Amniotic stem cell (primary cell): ENCODE measurements at regions not wholly inside any gene's neighbourhood (a gene's known extent, or its start where the extent isn't known, plus 50 kb on each side); places are given as distances from the start of the nearest gene placed in this dataset.
"Not testable (repeated sequence)": the region's sequence is repeated elsewhere in the genome, so short reads cannot be mapped to it uniquely, and the experiment has no call there.

Experiments used
- DNase-seq: peaks from one replicate; lab custom pipeline; 2025; lab: John Stamatoyannopoulos, UW

- no peak for DNase-seq
Measured at GRCh38 chr9:87781331-87781730, 55.4 kb downstream of the CTSL start.

- no peak for DNase-seq
Measured at GRCh38 chr9:87783180-87783579, 57.3 kb downstream of the CTSL start.

- not testable (repeated sequence) for DNase-seq
Measured at GRCh38 chr9:87785315-87785970, 59.5 kb downstream of the CTSL start.

GRCh38 chr9:87786423-87786822 is 60.5 kb downstream of the CTSL start:
- DNase-seq: no peak

GRCh38 chr9:87786876-87787275 is 61.0 kb downstream of the CTSL start:
- DNase-seq: no peak

GRCh38 chr9:87787735-87788134 is 61.8 kb downstream of the CTSL start:
- no peak for DNase-seq

GRCh38 chr9:87792831-87793288 is 66.9 kb downstream of the CTSL start:
- no peak for DNase-seq

GRCh38 chr9:87793292-87793691 is 67.4 kb downstream of the CTSL start:
- peak; percentile 38 for DNase-seq

GRCh38 chr9:87795178-87795577 is 69.3 kb downstream of the CTSL start:
- no peak for DNase-seq

- DNase-seq: no peak
Measured at GRCh38 chr9:87796196-87796595, 70.3 kb downstream of the CTSL start.

- no peak for DNase-seq
Measured at GRCh38 chr9:87798261-87798833, 72.4 kb downstream of the CTSL start.

- no peak for DNase-seq
Measured at GRCh38 chr9:87799503-87799902, 73.6 kb downstream of the CTSL start.

- DNase-seq: no peak
Measured at GRCh38 chr9:87800456-87800855, 74.5 kb downstream of the CTSL start.

GRCh38 chr9:87801013-87801412 is 75.1 kb downstream of the CTSL start:
- DNase-seq: no peak

- no peak for DNase-seq
Measured at GRCh38 chr9:87803166-87803565, 77.2 kb downstream of the CTSL start.

GRCh38 chr9:87803623-87804345 is 77.9 kb downstream of the CTSL start:
- DNase-seq: no peak

- no peak for DNase-seq
Measured at GRCh38 chr9:87805259-87805658, 77.4 kb upstream of the SPATA31E1 start.

- DNase-seq: no peak
Measured at GRCh38 chr9:87810008-87810407, 72.7 kb upstream of the SPATA31E1 start.

- no peak for DNase-seq
Measured at GRCh38 chr9:87810679-87811178, 71.9 kb upstream of the SPATA31E1 start.

GRCh38 chr9:87812375-87813118 is 70.1 kb upstream of the SPATA31E1 start:
- DNase-seq: peak; percentile 23

- no peak for DNase-seq
Measured at GRCh38 chr9:87813119-87813463, 69.6 kb upstream of the SPATA31E1 start.

- DNase-seq: no peak
Measured at GRCh38 chr9:87816036-87816435, 66.6 kb upstream of the SPATA31E1 start.
